Ovary (tissue), 3 donors: ENCODE measurements at regions not wholly inside any gene's neighbourhood (a gene's known extent, or its start where the extent isn't known, plus 50 kb on each side); places are given as distances from the start of the nearest gene placed in this dataset.

Experiments
- CTCF ChIP-seq, 3 donors: fragments of 450-650 bp in 2 of 3; fragments of 200-600 bp in 1 of 3; IDR thresholded peaks; one replicate each; pipeline versions ENCODE4 v1.5.1 to v1.8.0; 2016 to 2022; ENCODE audit warnings: antibody characterized with exemption in 3 of 3, mild to moderate bottlenecking in 1 of 3
- EP300 ChIP-seq: sonication (generic); formaldehyde crosslinking; IDR thresholded peaks from one replicate; pipeline ENCODE4 v1.6.1; 2017; ENCODE audit warnings: antibody characterized with exemption
- POLR2A ChIP-seq: fragments of 450-650 bp; IDR thresholded peaks from one replicate; pipeline ENCODE4 v1.6.1; 2017; ENCODE audit warnings: antibody characterized with exemption, mild to moderate bottlenecking, moderate library complexity
- donor health status: DM: no; HTN: no; CAD: no.

- no peak for TF ChIP-seq CTCF (IDR thresholded peaks at IDR 0.05)
- TF ChIP-seq POLR2A, result no peak
- TF ChIP-seq EP300, result no peak
Measured at GRCh38 chr20:48064929-48065328, 279.6 kb upstream of the SULF2 start.
